ENCODE measurements at regions not wholly inside any gene's neighbourhood (a gene's known extent, or its start where the extent isn't known, plus 50 kb on each side); places are given as distances from the start of the nearest gene placed in this dataset.

- no peaks in the 10 kb centered on the region for H3K9me3 ChIP-seq (ENCODE audit: control insufficient read depth, insufficient read depth, low read length)
- no peak for DNase-seq (ENCODE audit: low read depth, low spot score)
- no peaks in the 10 kb centered on the region for H3K27me3 ChIP-seq (ENCODE audit: control insufficient read depth, insufficient read depth, low read length)
- H3K36me3 ChIP-seq (ENCODE audit: control insufficient read depth, insufficient read depth, low read length) = no peaks in the 10 kb centered on the region
- H3K4me3 ChIP-seq (ENCODE audit: low read length) = no peak overlapping the region
- no peak overlapping the region for H3K27ac ChIP-seq (ENCODE audit: low read length)
- 0 out of 2 replicates have a peak, but pooled peaks cover 2% of the 10 kb centered on the region for H3K4me1 ChIP-seq (ENCODE audit: control insufficient read depth, insufficient read depth, low read length)
These were observed 569.6 kb downstream of the ZNF674 start for GRCh38 chrX:45975633-45976032.

GRCh38 chrX:45972636-45973035 lies 572.6 kb downstream of the ZNF674 start:
- Histone ChIP-seq H3K9me3 (ENCODE audit: control insufficient read depth, insufficient read depth, low read length) (no peaks in the 10 kb centered on the region), H3K4me3 (ENCODE audit: low read length) (no peak overlapping the region), H3K36me3 (ENCODE audit: control insufficient read depth, insufficient read depth, low read length) (no peaks in the 10 kb centered on the region), H3K4me1 (ENCODE audit: control insufficient read depth, insufficient read depth, low read length) (no peaks in the 10 kb centered on the region), H3K27me3 (ENCODE audit: control insufficient read depth, insufficient read depth, low read length) (no peaks in the 10 kb centered on the region), H3K27ac (ENCODE audit: low read length) (no peak overlapping the region)
- WGBS (ENCODE audit: insufficient coverage, insufficient read length) = no CpG with 5 or more reads among the region's 4 CpGs
- DNase-seq (ENCODE audit: low read depth, low spot score) = no peak

GRCh38 chrX:45959567-45959966 lies 585.7 kb downstream of the ZNF674 start:
- Histone ChIP-seq H3K9me3 (ENCODE audit: control insufficient read depth, insufficient read depth, low read length) (no peaks in the 10 kb centered on the region), H3K4me3 (ENCODE audit: low read length) (no peak overlapping the region), H3K27me3 (ENCODE audit: control insufficient read depth, insufficient read depth, low read length) (no peaks in the 10 kb centered on the region), H3K27ac (ENCODE audit: low read length) (no peak overlapping the region), H3K4me1 (ENCODE audit: control insufficient read depth, insufficient read depth, low read length) (no peaks in the 10 kb centered on the region), H3K36me3 (ENCODE audit: control insufficient read depth, insufficient read depth, low read length) (no peaks in the 10 kb centered on the region)
- WGBS (ENCODE audit: insufficient coverage, insufficient read length) = no CpG with 5 or more reads among the region's 7 CpGs
- no peak for DNase-seq (ENCODE audit: low read depth, low spot score)

GRCh38 chrX:45956191-45956870 lies 588.9 kb downstream of the ZNF674 start:
- Histone ChIP-seq H3K27me3 (ENCODE audit: control insufficient read depth, insufficient read depth, low read length) (no peaks in the 10 kb centered on the region), H3K9me3 (ENCODE audit: control insufficient read depth, insufficient read depth, low read length) (no peaks in the 10 kb centered on the region), H3K27ac (ENCODE audit: low read length) (no peak overlapping the region), H3K4me3 (ENCODE audit: low read length) (no peak overlapping the region), H3K4me1 (ENCODE audit: control insufficient read depth, insufficient read depth, low read length) (no peaks in the 10 kb centered on the region), H3K36me3 (ENCODE audit: control insufficient read depth, insufficient read depth, low read length) (no peaks in the 10 kb centered on the region)
- DNase-seq (ENCODE audit: low read depth, low spot score) = no peak
- WGBS (ENCODE audit: insufficient coverage, insufficient read length) = no CpG with 5 or more reads among the region's 4 CpGs

- H3K27ac ChIP-seq (ENCODE audit: low read length) = no peak overlapping the region
- no peaks in the 10 kb centered on the region for H3K27me3 ChIP-seq (ENCODE audit: control insufficient read depth, insufficient read depth, low read length)
- no peak overlapping the region for H3K4me3 ChIP-seq (ENCODE audit: low read length)
- H3K36me3 ChIP-seq (ENCODE audit: control insufficient read depth, insufficient read depth, low read length) = no peaks in the 10 kb centered on the region
- H3K9me3 ChIP-seq (ENCODE audit: control insufficient read depth, insufficient read depth, low read length) = no peaks in the 10 kb centered on the region
- WGBS (ENCODE audit: insufficient coverage, insufficient read length) = no CpG with 5 or more reads among the region's 1 CpG
- DNase-seq (ENCODE audit: low read depth, low spot score) = no peak
- H3K4me1 ChIP-seq (ENCODE audit: control insufficient read depth, insufficient read depth, low read length) = no peaks in the 10 kb centered on the region
These were observed 589.6 kb downstream of the ZNF674 start for GRCh38 chrX:45955661-45956060.

GRCh38 chrX:45954026-45954425 lies 591.2 kb downstream of the ZNF674 start:
- Histone ChIP-seq H3K27ac (ENCODE audit: low read length) (no peak overlapping the region), H3K27me3 (ENCODE audit: control insufficient read depth, insufficient read depth, low read length) (no peaks in the 10 kb centered on the region), H3K36me3 (ENCODE audit: control insufficient read depth, insufficient read depth, low read length) (no peaks in the 10 kb centered on the region), H3K4me3 (ENCODE audit: low read length) (no peak overlapping the region), H3K9me3 (ENCODE audit: control insufficient read depth, insufficient read depth, low read length) (no peaks in the 10 kb centered on the region), H3K4me1 (ENCODE audit: control insufficient read depth, insufficient read depth, low read length) (no peaks in the 10 kb centered on the region)
- no peak for DNase-seq (ENCODE audit: low read depth, low spot score)
- no CpG with 5 or more reads among the region's 2 CpGs for WGBS (ENCODE audit: insufficient coverage, insufficient read length)

- Histone ChIP-seq H3K4me3 (ENCODE audit: low read length) (no peak overlapping the region), H3K36me3 (ENCODE audit: control insufficient read depth, insufficient read depth, low read length) (no peaks in the 10 kb centered on the region), H3K27me3 (ENCODE audit: control insufficient read depth, insufficient read depth, low read length) (no peaks in the 10 kb centered on the region), H3K9me3 (ENCODE audit: control insufficient read depth, insufficient read depth, low read length) (no peaks in the 10 kb centered on the region), H3K4me1 (ENCODE audit: control insufficient read depth, insufficient read depth, low read length) (no peaks in the 10 kb centered on the region), H3K27ac (ENCODE audit: low read length) (no peak overlapping the region)
- WGBS (ENCODE audit: insufficient coverage, insufficient read length) = no CpG with 5 or more reads among the region's 2 CpGs
- DNase-seq (ENCODE audit: low read depth, low spot score) = no peak
These were observed 593.2 kb downstream of the ZNF674 start for GRCh38 chrX:45952030-45952429.

GRCh38 chrX:45935408-45935807 lies 609.8 kb downstream of the ZNF674 start:
- no peaks in the 10 kb centered on the region for H3K36me3 ChIP-seq (ENCODE audit: control insufficient read depth, insufficient read depth, low read length)
- no peaks in the 10 kb centered on the region for H3K4me1 ChIP-seq (ENCODE audit: control insufficient read depth, insufficient read depth, low read length)
- no peaks in the 10 kb centered on the region for H3K27me3 ChIP-seq (ENCODE audit: control insufficient read depth, insufficient read depth, low read length)
- H3K27ac ChIP-seq (ENCODE audit: low read length) = no peak overlapping the region
- H3K4me3 ChIP-seq (ENCODE audit: low read length) = no peak overlapping the region
- no peak for DNase-seq (ENCODE audit: low read depth, low spot score)
- no peaks in the 10 kb centered on the region for H3K9me3 ChIP-seq (ENCODE audit: control insufficient read depth, insufficient read depth, low read length)

GRCh38 chrX:45912316-45912715 lies 632.9 kb downstream of the ZNF674 start:
- Histone ChIP-seq H3K4me3 (ENCODE audit: low read length) (no peak overlapping the region), H3K4me1 (ENCODE audit: control insufficient read depth, insufficient read depth, low read length) (no peaks in the 10 kb centered on the region; the same call in 1 of the 2 replicates), H3K27ac (ENCODE audit: low read length) (no peak overlapping the region), H3K36me3 (ENCODE audit: control insufficient read depth, insufficient read depth, low read length) (no peaks in the 10 kb centered on the region), H3K9me3 (ENCODE audit: control insufficient read depth, insufficient read depth, low read length) (no peaks in the 10 kb centered on the region), H3K27me3 (ENCODE audit: control insufficient read depth, insufficient read depth, low read length) (no peaks in the 10 kb centered on the region)
- WGBS (ENCODE audit: insufficient coverage, insufficient read length) = no CpG with 5 or more reads among the region's 3 CpGs
- DNase-seq (ENCODE audit: low read depth, low spot score) = no peak

GRCh38 chrX:45907786-45908185 lies 637.4 kb downstream of the ZNF674 start:
- Histone ChIP-seq H3K4me3 (ENCODE audit: low read length) (no peak overlapping the region), H3K27me3 (ENCODE audit: control insufficient read depth, insufficient read depth, low read length) (no peaks in the 10 kb centered on the region), H3K27ac (ENCODE audit: low read length) (no peak overlapping the region), H3K4me1 (ENCODE audit: control insufficient read depth, insufficient read depth, low read length) (no peaks in the 10 kb centered on the region; the same call in none of the 2 replicates), H3K36me3 (ENCODE audit: control insufficient read depth, insufficient read depth, low read length) (no peaks in the 10 kb centered on the region), H3K9me3 (ENCODE audit: control insufficient read depth, insufficient read depth, low read length) (no peaks in the 10 kb centered on the region)
- WGBS (ENCODE audit: insufficient coverage, insufficient read length) = no CpG with 5 or more reads among the region's 1 CpG
- no peak for DNase-seq (ENCODE audit: low read depth, low spot score)

GRCh38 chrX:45903781-45904201 lies 641.4 kb downstream of the ZNF674 start:
- Histone ChIP-seq H3K36me3 (ENCODE audit: control insufficient read depth, insufficient read depth, low read length) (no peaks in the 10 kb centered on the region), H3K4me1 (ENCODE audit: control insufficient read depth, insufficient read depth, low read length) (no peaks in the 10 kb centered on the region; the same call in none of the 2 replicates), H3K27ac (ENCODE audit: low read length) (no peak overlapping the region), H3K9me3 (ENCODE audit: control insufficient read depth, insufficient read depth, low read length) (no peaks in the 10 kb centered on the region), H3K27me3 (ENCODE audit: control insufficient read depth, insufficient read depth, low read length) (no peaks in the 10 kb centered on the region), H3K4me3 (ENCODE audit: low read length) (no peak overlapping the region)
- no CpG with 5 or more reads among the region's 5 CpGs for WGBS (ENCODE audit: insufficient coverage, insufficient read length)
- no peak for DNase-seq (ENCODE audit: low read depth, low spot score)
